PC-9 (cell line): ENCODE measurements at regions not wholly inside any gene's neighbourhood (a gene's known extent, or its start where the extent isn't known, plus 50 kb on each side); places are given as distances from the start of the nearest gene placed in this dataset.
A peak's percentile ranks its signal among the peaks of the same experiment; 100 is the strongest.

Experiments
- BruUV-seq: library from RNA; stranded (reverse); fragments of 400-500 nt; replicated peaks from 2 replicates; lab custom pipeline; 2021; lab: Mats Ljungman, UMichigan
- CTCF ChIA-PET: fragments of 300-600 bp; sonication (Branson Sonifier 250); formaldehyde crosslinking; loops from one replicate; lab custom pipeline; 2022; ENCODE audit warnings: antibody characterized with exemption; lab: Charles Lee
- POLR2A ChIA-PET: fragments of 300-600 bp; sonication (Branson Sonifier 250); formaldehyde crosslinking; loops from one replicate; lab custom pipeline; 2022; ENCODE audit warnings: antibody characterized with exemption; ENCODE audit not compliant: unreplicated experiment; lab: Charles Lee
- DNase-seq, 2 experiments: peaks; one replicate each; pipeline versions ENCODE4 v3.0.0 to v3.0.0-alpha.2; 2015 to 2022; ENCODE audit warnings: mixed read lengths in 1 of 2
- H2AFZ ChIP-seq: fragments of 200-600 bp; sonication (generic); 2 replicates; pipeline ENCODE4 v1.8.1; 2017; ENCODE audit warnings: antibody characterized with exemption
- H3F3A ChIP-seq: fragments of 200-600 bp; sonication (generic); 2 replicates; pipeline ENCODE4 v1.8.1; 2017; ENCODE audit warnings: antibody characterized with exemption, mild to moderate bottlenecking, low read depth; ENCODE audit not compliant: insufficient read depth
- H3K27ac ChIP-seq: fragments of 200-600 bp; sonication (generic); 2 replicates; pipeline ENCODE4 v1.6.1; 2016; ENCODE audit warnings: mixed run types
- H3K27me3 ChIP-seq: fragments of 200-600 bp; sonication (generic); 2 replicates; pipeline ENCODE4 v1.6.1; 2016; ENCODE audit warnings: low read depth, mixed run types; ENCODE audit not compliant: insufficient read depth
- H3K36me3 ChIP-seq: fragments of 200-600 bp; sonication (generic); 2 replicates; pipeline ENCODE4 v1.6.1; 2016; ENCODE audit warnings: low read depth, mixed run types
- H3K4me1 ChIP-seq: fragments of 200-600 bp; sonication (generic); replicated peaks from 2 replicates; pipeline ENCODE4 v1.6.1; 2016; ENCODE audit warnings: mixed run types; ENCODE audit not compliant: insufficient read depth
- H3K4me2 ChIP-seq: fragments of 200-600 bp; sonication (generic); 2 replicates; pipeline ENCODE4 v1.6.1; 2017; ENCODE audit warnings: mixed run types
- H3K4me3 ChIP-seq: fragments of 200-600 bp; sonication (generic); 2 replicates; pipeline ENCODE4 v1.6.1; 2016; ENCODE audit warnings: mixed run types
- H3K79me2 ChIP-seq: fragments of 200-600 bp; sonication (generic); 2 replicates; pipeline ENCODE4 v1.6.1; 2017; ENCODE audit warnings: low read depth, mixed run types
- H3K9me2 ChIP-seq: fragments of 200-600 bp; sonication (generic); 2 replicates; pipeline ENCODE4 v1.8.1; 2017; ENCODE audit warnings: mild to moderate bottlenecking; ENCODE audit not compliant: insufficient read depth
- H3K9me3 ChIP-seq: fragments of 200-600 bp; sonication (generic); 2 replicates; pipeline ENCODE4 v1.8.1; 2016; ENCODE audit warnings: low read depth; ENCODE audit not compliant: insufficient read depth
- H4K20me1 ChIP-seq: fragments of 200-600 bp; sonication (generic); 2 replicates; pipeline ENCODE4 v1.8.1; 2017; ENCODE audit not compliant: insufficient read depth
- CTCF ChIP-seq: fragments of 200-600 bp; sonication (generic); conservative IDR thresholded peaks from 2 replicates; pipeline ENCODE4 v1.6.1; 2017; ENCODE audit warnings: mixed run types, antibody characterized with exemption, mild to moderate bottlenecking, moderate library complexity
- EZH2 ChIP-seq: fragments of 200-600 bp; sonication (generic); IDR thresholded peaks from 2 replicates; pipeline ENCODE4 v1.8.0; 2017; ENCODE audit warnings: antibody characterized with exemption, low read depth
- intact Hi-C: fragments of 100-400 bp; cut with micrococcal nuclease; formaldehyde crosslinking; loops from one replicate; pipeline ENCODE4 v1.10.0; 2022; ENCODE audit not compliant: unreplicated experiment

GRCh38 chr10:28947171-28947570 lies 269.9 kb downstream of the BAMBI start:
- DNase-seq, result no peak
- H3K4me3 ChIP-seq, result no peak overlapping the region
- TF ChIP-seq EZH2, result no peak
- no peak for TF ChIP-seq CTCF
- intact Hi-C loops, result no loop called here
- H3K27ac ChIP-seq, result no peak overlapping the region
- no peaks in the 10 kb centered on the region for H3K9me2 ChIP-seq
- H3K79me2 ChIP-seq, result no peaks in the 10 kb centered on the region
- peaks cover 3% of the 10 kb centered on the region for H3K9me3 ChIP-seq
- H3K36me3 ChIP-seq, result no peaks in the 10 kb centered on the region
- BruUV-seq, result no TSS peak
- no peaks in the 10 kb centered on the region for H3K27me3 ChIP-seq
- H3K4me1 ChIP-seq, result peaks cover 5% of the 10 kb centered on the region; the same call in 1 of the 2 replicates
- CTCF ChIA-PET, result no interaction called here
- no peak overlapping the region for H2AFZ ChIP-seq
- POLR2A ChIA-PET, result no interaction called here
- H3F3A ChIP-seq, result no peaks in the 10 kb centered on the region
- H3K4me2 ChIP-seq, result no peak overlapping the region
- H4K20me1 ChIP-seq, result no peaks in the 10 kb centered on the region

GRCh38 chr10:28948046-28948445 lies 270.7 kb downstream of the BAMBI start:
- intact Hi-C loops, result no loop called here
- Histone ChIP-seq H3K4me3 (no peak overlapping the region), H2AFZ (no peak overlapping the region), H3K4me2 (no peak overlapping the region), H3K36me3 (no peaks in the 10 kb centered on the region), H4K20me1 (no peaks in the 10 kb centered on the region), H3K9me3 (peaks cover 3% of the 10 kb centered on the region), H3K79me2 (no peaks in the 10 kb centered on the region), H3K27ac (no peak overlapping the region), H3F3A (no peaks in the 10 kb centered on the region), H3K27me3 (no peaks in the 10 kb centered on the region), H3K9me2 (no peaks in the 10 kb centered on the region), H3K4me1 (peaks cover 5% of the 10 kb centered on the region; the same call in 1 of the 2 replicates)
- ChIA-PET POLR2A (no interaction called here), CTCF (no interaction called here)
- no peak for DNase-seq
- no TSS peak for BruUV-seq
- TF ChIP-seq EZH2 (no peak), CTCF (no peak)

- H2AFZ ChIP-seq, result no peak overlapping the region
- no peak for TF ChIP-seq CTCF
- no peak for TF ChIP-seq EZH2
- BruUV-seq, result no TSS peak
- H3K79me2 ChIP-seq, result no peaks in the 10 kb centered on the region
- POLR2A ChIA-PET, result no interaction called here
- H3K9me2 ChIP-seq, result no peaks in the 10 kb centered on the region
- H3K36me3 ChIP-seq, result no peaks in the 10 kb centered on the region
- intact Hi-C loops, result no loop called here
- no peaks in the 10 kb centered on the region for H3K27me3 ChIP-seq
- no peaks in the 10 kb centered on the region for H3F3A ChIP-seq
- CTCF ChIA-PET, result no interaction called here
- no peak for DNase-seq
- H4K20me1 ChIP-seq, result no peaks in the 10 kb centered on the region
- peaks cover 3% of the 10 kb centered on the region for H3K9me3 ChIP-seq
- H3K27ac ChIP-seq, result peak overlapping the region; percentile 77
- H3K4me3 ChIP-seq, result no peak overlapping the region
- peak overlapping the region; percentile 19; the same call in 1 of the 2 replicates for H3K4me2 ChIP-seq
- H3K4me1 ChIP-seq, result peaks cover 5% of the 10 kb centered on the region; the same call in 1 of the 2 replicates
These were observed 272.0 kb downstream of the BAMBI start for GRCh38 chr10:28949005-28950004.
